ENCODE measurements at regions not wholly inside any gene's neighbourhood (a gene's known extent, or its start where the extent isn't known, plus 50 kb on each side); places are given as distances from the start of the nearest gene placed in this dataset.

DNA sequence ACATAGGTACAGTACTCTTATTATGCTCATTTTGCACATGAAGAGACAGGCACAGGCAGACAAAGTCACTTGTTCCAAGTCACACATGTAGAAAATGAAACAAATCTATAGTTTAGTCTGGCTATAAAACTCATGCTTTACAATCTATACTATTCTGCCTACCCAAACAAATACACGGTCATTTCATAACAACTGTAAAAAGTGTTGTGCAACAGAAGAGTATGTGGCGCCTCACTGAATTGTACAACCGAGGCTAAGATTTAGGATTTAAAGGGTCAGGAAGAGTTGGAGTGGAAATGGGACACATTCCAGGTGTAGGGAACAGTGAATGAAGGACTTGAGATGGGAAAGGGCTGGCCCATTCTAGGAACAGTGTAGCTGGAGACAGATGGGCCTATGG is 82.9 kb upstream of the TRIO start:
- no peak overlapping the region for H3K27ac Mint-ChIP-seq (ENCODE audit: unreplicated experiment)

DNA sequence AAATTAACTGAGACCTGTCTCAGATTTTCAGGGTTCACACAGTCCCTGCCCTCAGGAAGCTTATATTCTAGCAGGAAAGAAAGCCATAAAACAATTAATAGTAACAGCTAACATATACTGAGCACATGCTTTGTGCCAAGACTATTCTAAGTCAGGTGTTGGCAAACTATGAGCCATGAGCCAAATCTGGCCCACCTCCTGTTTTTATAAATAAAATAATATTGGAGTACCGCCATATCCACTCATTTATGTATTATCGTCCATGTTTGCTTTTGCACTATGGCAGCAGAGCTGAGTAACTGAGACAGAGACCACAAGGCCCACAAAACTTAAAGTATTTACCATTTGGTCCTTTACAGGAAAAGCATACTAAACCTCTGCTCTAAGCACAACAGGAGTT is 83.3 kb upstream of the TRIO start:
- TF ChIP-seq, protein P1, sequence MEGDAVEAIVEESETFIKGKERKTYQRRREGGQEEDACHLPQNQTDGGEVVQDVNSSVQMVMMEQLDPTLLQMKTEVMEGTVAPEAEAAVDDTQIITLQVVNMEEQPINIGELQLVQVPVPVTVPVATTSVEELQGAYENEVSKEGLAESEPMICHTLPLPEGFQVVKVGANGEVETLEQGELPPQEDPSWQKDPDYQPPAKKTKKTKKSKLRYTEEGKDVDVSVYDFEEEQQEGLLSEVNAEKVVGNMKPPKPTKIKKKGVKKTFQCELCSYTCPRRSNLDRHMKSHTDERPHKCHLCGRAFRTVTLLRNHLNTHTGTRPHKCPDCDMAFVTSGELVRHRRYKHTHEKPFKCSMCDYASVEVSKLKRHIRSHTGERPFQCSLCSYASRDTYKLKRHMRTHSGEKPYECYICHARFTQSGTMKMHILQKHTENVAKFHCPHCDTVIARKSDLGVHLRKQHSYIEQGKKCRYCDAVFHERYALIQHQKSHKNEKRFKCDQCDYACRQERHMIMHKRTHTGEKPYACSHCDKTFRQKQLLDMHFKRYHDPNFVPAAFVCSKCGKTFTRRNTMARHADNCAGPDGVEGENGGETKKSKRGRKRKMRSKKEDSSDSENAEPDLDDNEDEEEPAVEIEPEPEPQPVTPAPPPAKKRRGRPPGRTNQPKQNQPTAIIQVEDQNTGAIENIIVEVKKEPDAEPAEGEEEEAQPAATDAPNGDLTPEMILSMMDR (IDR thresholded peaks at IDR 0.05): no peak
- Mint-ChIP-seq H3K4me1 (ENCODE audit: low read depth) (peaks cover 18% of the 10 kb centered on the region), H3K9me3 (ENCODE audit: low read depth) (peaks cover 8% of the 10 kb centered on the region), H3K4me3 (ENCODE audit: unreplicated experiment) (no peak overlapping the region), H3K27me3 (ENCODE audit: low read depth) (no peaks in the 10 kb centered on the region), H3K27ac (ENCODE audit: unreplicated experiment) (no peak overlapping the region), H3K36me3 (ENCODE audit: low read depth) (no peaks in the 10 kb centered on the region)
- DNase-seq (ENCODE audit: low spot score): no peak

More for the DNA sequence above, 82.9 kb upstream of the TRIO start:
- no peaks in the 10 kb centered on the region for H3K36me3 Mint-ChIP-seq (ENCODE audit: low read depth)
- no peak for DNase-seq (ENCODE audit: low spot score)
- H3K27me3 Mint-ChIP-seq (ENCODE audit: low read depth): no peaks in the 10 kb centered on the region
- peaks cover 14% of the 10 kb centered on the region for H3K4me1 Mint-ChIP-seq (ENCODE audit: low read depth)
- TF ChIP-seq, protein P1 (IDR thresholded peaks at IDR 0.05): no peak
- peaks cover 8% of the 10 kb centered on the region for H3K9me3 Mint-ChIP-seq (ENCODE audit: low read depth)
- H3K4me3 Mint-ChIP-seq (ENCODE audit: unreplicated experiment): no peak overlapping the region

DNA sequence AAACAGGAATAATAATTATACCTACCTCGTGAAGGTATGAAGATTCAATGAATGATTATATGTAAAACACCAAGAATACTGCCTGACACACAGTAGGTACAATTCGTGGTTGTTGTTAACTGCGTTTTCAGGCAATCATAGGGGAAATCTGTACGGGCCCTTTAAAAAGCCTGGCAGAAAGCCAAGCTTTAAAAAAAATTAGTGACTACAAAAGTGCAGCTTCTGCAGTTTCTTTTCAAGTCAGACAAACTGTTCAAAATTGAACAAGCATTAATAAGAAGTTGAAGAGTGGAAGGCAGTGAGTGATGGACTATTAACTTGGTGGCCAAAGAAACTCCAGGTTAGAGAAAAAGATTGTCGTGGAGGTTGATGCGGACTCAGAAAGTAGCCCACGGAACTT is 85.9 kb upstream of the TRIO start:
- H3K9me3 Mint-ChIP-seq (ENCODE audit: low read depth): peaks cover 8% of the 10 kb centered on the region
- TF ChIP-seq, protein P1 (IDR thresholded peaks at IDR 0.05): no peak
- no peak for DNase-seq (ENCODE audit: low spot score)
- peaks cover 18% of the 10 kb centered on the region for H3K4me1 Mint-ChIP-seq (ENCODE audit: low read depth)
- H3K4me3 Mint-ChIP-seq (ENCODE audit: unreplicated experiment): no peak overlapping the region
- H3K36me3 Mint-ChIP-seq (ENCODE audit: low read depth): no peaks in the 10 kb centered on the region
- H3K27me3 Mint-ChIP-seq (ENCODE audit: low read depth): no peaks in the 10 kb centered on the region
- H3K27ac Mint-ChIP-seq (ENCODE audit: unreplicated experiment): no peak overlapping the region

DNA sequence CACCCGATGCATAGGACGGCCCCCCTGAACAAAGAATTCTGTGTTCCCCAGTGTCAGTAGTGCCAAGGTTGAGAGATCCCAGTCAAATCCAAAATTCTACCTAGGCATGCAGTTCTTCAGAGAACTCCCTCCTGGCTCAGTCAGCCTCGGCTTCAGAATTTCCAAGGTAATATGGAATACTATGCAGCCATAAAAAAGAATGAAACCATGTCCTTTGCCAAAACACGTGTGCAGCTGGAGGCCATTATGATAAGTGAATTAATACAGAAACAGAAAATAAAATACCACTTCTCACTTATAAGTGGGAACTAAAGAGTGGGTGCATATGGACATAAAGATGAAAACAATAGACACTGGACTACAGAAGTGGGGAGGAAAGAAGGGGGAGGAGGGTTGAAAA is 87.1 kb upstream of the TRIO start:
- TF ChIP-seq, protein P1 (IDR thresholded peaks at IDR 0.05): no peak
- no peak overlapping the region for H3K4me3 Mint-ChIP-seq (ENCODE audit: unreplicated experiment)
- DNase-seq (ENCODE audit: low spot score): no peak

DNA sequence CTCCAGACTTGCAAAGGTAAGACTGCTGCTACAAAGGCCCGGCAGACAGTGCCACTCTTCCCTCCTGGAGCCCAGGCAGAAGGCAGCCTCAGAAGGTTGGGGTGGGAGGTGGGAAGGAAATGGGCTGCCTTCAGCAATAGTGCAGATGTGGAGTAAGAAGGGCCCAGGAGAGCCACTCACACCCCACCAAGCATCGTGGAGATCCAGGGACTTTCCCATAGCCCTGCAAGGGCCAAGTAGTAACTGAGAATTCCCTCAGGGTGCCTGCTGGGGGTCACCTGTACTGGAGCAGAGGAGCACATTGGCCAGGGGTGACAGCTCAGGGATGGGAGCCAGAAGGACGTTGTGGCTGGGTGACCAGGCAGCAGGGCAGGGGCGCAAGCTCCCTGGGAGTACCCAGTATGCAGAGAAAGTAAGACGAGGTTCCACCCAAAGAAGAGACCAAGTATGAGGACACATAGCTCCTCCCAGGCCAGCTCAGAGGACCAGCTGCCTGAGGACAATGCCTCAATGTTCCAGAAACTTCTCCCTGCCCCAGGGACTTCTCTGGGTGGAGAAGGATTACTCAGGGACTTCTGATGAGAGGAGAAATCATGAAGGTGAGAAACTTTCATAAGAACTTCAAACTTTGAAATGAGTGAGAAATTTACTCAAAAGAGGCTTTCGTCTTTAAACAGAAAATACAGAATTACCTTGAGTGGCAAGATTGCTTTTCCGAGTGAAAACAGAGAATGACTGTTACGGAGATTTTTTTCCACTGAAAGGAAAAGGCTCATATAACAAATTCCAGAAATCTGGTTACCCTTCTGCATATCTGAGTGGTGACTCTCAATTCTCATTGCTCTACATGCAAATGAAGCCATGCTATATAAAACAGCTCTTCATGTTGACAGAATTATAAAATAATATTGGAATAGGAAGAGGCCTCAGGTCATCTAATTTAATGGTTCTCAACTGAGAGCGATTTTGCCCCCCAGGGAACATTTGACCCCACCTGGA is 87.9 kb upstream of the TRIO start:
- no peak for DNase-seq (ENCODE audit: low spot score)
- peak overlapping the region; percentile 75 for H3K27ac Mint-ChIP-seq (ENCODE audit: unreplicated experiment)
- H3K4me3 Mint-ChIP-seq (ENCODE audit: unreplicated experiment): no peak overlapping the region
- peaks cover 16% of the 10 kb centered on the region for H3K4me1 Mint-ChIP-seq (ENCODE audit: low read depth)
- TF ChIP-seq, protein P1 (IDR thresholded peaks at IDR 0.05): no peak
- H3K27me3 Mint-ChIP-seq (ENCODE audit: low read depth): no peaks in the 10 kb centered on the region
- no peaks in the 10 kb centered on the region for H3K36me3 Mint-ChIP-seq (ENCODE audit: low read depth)
- H3K9me3 Mint-ChIP-seq (ENCODE audit: low read depth): no peaks in the 10 kb centered on the region

More for the DNA sequence above, 87.1 kb upstream of the TRIO start:
- Mint-ChIP-seq H3K36me3 (ENCODE audit: low read depth) (no peaks in the 10 kb centered on the region), H3K27ac (ENCODE audit: unreplicated experiment) (no peak overlapping the region), H3K9me3 (ENCODE audit: low read depth) (peaks cover 5% of the 10 kb centered on the region), H3K4me1 (ENCODE audit: low read depth) (peaks cover 16% of the 10 kb centered on the region), H3K27me3 (ENCODE audit: low read depth) (no peaks in the 10 kb centered on the region)
